ENCODE measurements at regions not wholly inside any gene's neighbourhood (a gene's known extent, or its start where the extent isn't known, plus 50 kb on each side); places are given as distances from the start of the nearest gene placed in this dataset.

GRCh38 chr5:124398460-124398859 is 348.0 kb downstream of the ZNF608 start:
- no peak for TF ChIP-seq POLR2A (IDR thresholded peaks at IDR 0.05)
- TF ChIP-seq, protein P1, sequence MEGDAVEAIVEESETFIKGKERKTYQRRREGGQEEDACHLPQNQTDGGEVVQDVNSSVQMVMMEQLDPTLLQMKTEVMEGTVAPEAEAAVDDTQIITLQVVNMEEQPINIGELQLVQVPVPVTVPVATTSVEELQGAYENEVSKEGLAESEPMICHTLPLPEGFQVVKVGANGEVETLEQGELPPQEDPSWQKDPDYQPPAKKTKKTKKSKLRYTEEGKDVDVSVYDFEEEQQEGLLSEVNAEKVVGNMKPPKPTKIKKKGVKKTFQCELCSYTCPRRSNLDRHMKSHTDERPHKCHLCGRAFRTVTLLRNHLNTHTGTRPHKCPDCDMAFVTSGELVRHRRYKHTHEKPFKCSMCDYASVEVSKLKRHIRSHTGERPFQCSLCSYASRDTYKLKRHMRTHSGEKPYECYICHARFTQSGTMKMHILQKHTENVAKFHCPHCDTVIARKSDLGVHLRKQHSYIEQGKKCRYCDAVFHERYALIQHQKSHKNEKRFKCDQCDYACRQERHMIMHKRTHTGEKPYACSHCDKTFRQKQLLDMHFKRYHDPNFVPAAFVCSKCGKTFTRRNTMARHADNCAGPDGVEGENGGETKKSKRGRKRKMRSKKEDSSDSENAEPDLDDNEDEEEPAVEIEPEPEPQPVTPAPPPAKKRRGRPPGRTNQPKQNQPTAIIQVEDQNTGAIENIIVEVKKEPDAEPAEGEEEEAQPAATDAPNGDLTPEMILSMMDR (IDR thresholded peaks at IDR 0.05) = no peak
- TF ChIP-seq POLR2AphosphoS5 (IDR thresholded peaks at IDR 0.05) = no peak

Data from stomach (tissue), 4 donors.